Activated T-cell treated with anti-CD3 and anti-CD28 coated beads, Interleukin-2, amount 50 U/mL, for 1 hour (primary cell): ENCODE measurements at regions not wholly inside any gene's neighbourhood (a gene's known extent, or its start where the extent isn't known, plus 50 kb on each side); places are given as distances from the start of the nearest gene placed in this dataset.
"Not testable (repeated sequence)": the region's sequence is repeated elsewhere in the genome, so short reads cannot be mapped to it uniquely, and the experiment has no call there.

Source experiments
- DNase-seq: peaks from one replicate; pipeline ENCODE4 v3.0.0-alpha.2; 2020

GRCh38 chr7:32816409-32816948 is 75.1 kb downstream of the KBTBD2 start:
- DNase-seq: not testable (repeated sequence)

- DNase-seq: not testable (repeated sequence)
Observed at GRCh38 chr7:32814779-32815178, 76.8 kb downstream of the KBTBD2 start.

GRCh38 chr7:32809871-32810270 is 81.7 kb downstream of the KBTBD2 start:
- DNase-seq: no peak

GRCh38 chr7:32809347-32809746 is 82.2 kb downstream of the KBTBD2 start:
- no peak for DNase-seq

- DNase-seq: no peak
Observed at GRCh38 chr7:32803406-32804141, 88.0 kb downstream of the KBTBD2 start.

GRCh38 chr7:32802305-32802910 is 89.2 kb downstream of the KBTBD2 start:
- no peak for DNase-seq

- not testable (repeated sequence) for DNase-seq
Observed at GRCh38 chr7:32793053-32793452, 98.5 kb downstream of the KBTBD2 start.

- not testable (repeated sequence) for DNase-seq
Observed at GRCh38 chr7:32790766-32791430, 100.7 kb downstream of the KBTBD2 start.

GRCh38 chr7:32789266-32789665 is 102.3 kb downstream of the KBTBD2 start:
- DNase-seq: not testable (repeated sequence)

- not testable (repeated sequence) for DNase-seq
Observed at GRCh38 chr7:32788174-32788573, 103.4 kb downstream of the KBTBD2 start.

GRCh38 chr7:32785365-32785944 is 106.1 kb downstream of the KBTBD2 start:
- not testable (repeated sequence) for DNase-seq

- not testable (repeated sequence) for DNase-seq
Observed at GRCh38 chr7:32779895-32780294, 111.7 kb downstream of the KBTBD2 start.

- DNase-seq: no peak
Observed at GRCh38 chr7:32779167-32779566, 112.4 kb downstream of the KBTBD2 start.

- not testable (repeated sequence) for DNase-seq
Observed at GRCh38 chr7:32777041-32777666, 114.4 kb downstream of the KBTBD2 start.

- not testable (repeated sequence) for DNase-seq
Observed at GRCh38 chr7:32776318-32776717, 115.2 kb downstream of the KBTBD2 start.

GRCh38 chr7:32775809-32776208 is 115.8 kb downstream of the KBTBD2 start:
- not testable (repeated sequence) for DNase-seq

- no peak for DNase-seq
Observed at GRCh38 chr7:32774541-32774951, 117.0 kb downstream of the KBTBD2 start.

GRCh38 chr7:32768866-32769510 is 122.6 kb downstream of the KBTBD2 start:
- not testable (repeated sequence) for DNase-seq

- DNase-seq: not testable (repeated sequence)
Observed at GRCh38 chr7:32768338-32768737, 123.2 kb downstream of the KBTBD2 start.

GRCh38 chr7:32765649-32766251 is 125.8 kb downstream of the KBTBD2 start:
- not testable (repeated sequence) for DNase-seq

GRCh38 chr7:32765185-32765584 is 126.4 kb downstream of the KBTBD2 start:
- DNase-seq: no peak

GRCh38 chr7:32762925-32763293 is 128.7 kb downstream of the KBTBD2 start:
- no peak for DNase-seq
